Mucosa of descending colon (tissue), 3 donors: ENCODE measurements at regions not wholly inside any gene's neighbourhood (a gene's known extent, or its start where the extent isn't known, plus 50 kb on each side); places are given as distances from the start of the nearest gene placed in this dataset.
"Not testable (repeated sequence)": the region's sequence is repeated elsewhere in the genome, so short reads cannot be mapped to it uniquely, and the experiment has no call there.

Experiments used
- ATAC-seq: fragments of 200-7000 bp; cut with Tn5 transposase; one replicate; pipeline ENCODE4 v1.9.1; 2020; ENCODE audit warnings: mild to moderate bottlenecking, moderate library complexity
- DNase-seq, 3 donors: peaks; one replicate each; pipeline ENCODE4 v3.0.0-alpha.2; 2020
- H3K36me3 ChIP-seq: fragments of 200-600 bp; one replicate; pipeline ENCODE4 v1.8.0; 2021; ENCODE audit warnings: low read depth, mild to moderate bottlenecking
- H3K4me1 ChIP-seq: fragments of 200-600 bp; one replicate; pipeline ENCODE4 v1.8.0; 2021; ENCODE audit warnings: low read depth, mild to moderate bottlenecking
- H3K4me3 ChIP-seq: fragments of 200-600 bp; one replicate; pipeline ENCODE4 v1.8.0; 2021; ENCODE audit warnings: mild to moderate bottlenecking
- H3K9me3 ChIP-seq: fragments of 200-600 bp; one replicate; pipeline ENCODE4 v1.8.0; 2021; ENCODE audit warnings: mild to moderate bottlenecking
- CTCF ChIP-seq: fragments of 200-600 bp; IDR thresholded peaks from one replicate; pipeline ENCODE4 v1.8.0; 2022; ENCODE audit warnings: antibody characterized with exemption, mild to moderate bottlenecking
- intact Hi-C, 2 donors: fragments of 100-400 bp; cut with DNase I in 1 of 2; cut with micrococcal nuclease in 1 of 2; formaldehyde crosslinking; loops; one replicate each; pipeline versions ENCODE4 v1.11.0 to v1.11.1; 2022; cut with DNase I, micrococcal nuclease
- donor health status: DM: no; HTN: no; CAD: no; lungs with moderate emphysema.
- donor health status: DM: no; HTN: no; CAD: no.
- donor health status: DM: no; HTN: yes; CAD: no.

- H3K4me3 ChIP-seq, result no peak overlapping the region
- ATAC-seq, result no peak
- H3K9me3 ChIP-seq, result peaks cover 2% of the 10 kb centered on the region
- intact Hi-C loops, result no loop called here
- DNase-seq, result no peak
- H3K36me3 ChIP-seq, result no peaks in the 10 kb centered on the region
- TF ChIP-seq CTCF, result no peak
- no peaks in the 10 kb centered on the region for H3K4me1 ChIP-seq
Measured at GRCh38 chr1:100597061-100597741, 59.3 kb downstream of the GPR88 start.

GRCh38 chr1:100597784-100598183 is 59.8 kb downstream of the GPR88 start:
- TF ChIP-seq CTCF, result no peak
- Histone ChIP-seq H3K4me1 (no peaks in the 10 kb centered on the region), H3K4me3 (no peak overlapping the region), H3K9me3 (peaks cover 2% of the 10 kb centered on the region), H3K36me3 (no peaks in the 10 kb centered on the region)
- DNase-seq, result no peak
- ATAC-seq, result no peak
- intact Hi-C loops, result no loop called here

- not testable (repeated sequence) for ATAC-seq, H3K9me3 ChIP-seq, H3K4me3 ChIP-seq, H3K4me1 ChIP-seq, DNase-seq, H3K36me3 ChIP-seq
- intact Hi-C loops, result loop anchor here in 1 of 2 donors (10.0 kb wide), 1 partner anchor 264 kb away; no protein-coding TSS in a partner anchor
Measured at GRCh38 chr1:100600377-100600776, 62.4 kb downstream of the GPR88 start.

- DNase-seq, H3K4me1 ChIP-seq, H3K4me3 ChIP-seq, H3K36me3 ChIP-seq, ATAC-seq, H3K9me3 ChIP-seq: not testable (repeated sequence)
- intact Hi-C loops, result loop anchor here in 1 of 2 donors (10.0 kb wide), 1 partner anchor 263 kb away; no protein-coding TSS in a partner anchor
Measured at GRCh38 chr1:100602028-100602427, 64.1 kb downstream of the GPR88 start.

GRCh38 chr1:100604372-100604771 is 66.4 kb downstream of the GPR88 start:
- Histone ChIP-seq H3K4me1 (no peaks in the 10 kb centered on the region), H3K4me3 (no peak overlapping the region), H3K9me3 (peaks cover 4% of the 10 kb centered on the region), H3K36me3 (no peaks in the 10 kb centered on the region)
- intact Hi-C loops, result loop anchor here in 1 of 2 donors (10.0 kb wide), 1 partner anchor 260 kb away; no protein-coding TSS in a partner anchor
- TF ChIP-seq CTCF, result no peak
- DNase-seq (no peak), ATAC-seq (no peak)

GRCh38 chr1:100606438-100606837 is 68.5 kb downstream of the GPR88 start:
- Histone ChIP-seq H3K36me3 (no peaks in the 10 kb centered on the region), H3K4me3 (no peak overlapping the region), H3K4me1 (no peaks in the 10 kb centered on the region), H3K9me3 (peaks cover 2% of the 10 kb centered on the region)
- intact Hi-C loops, result loop anchor here (5.0 to 10.0 kb wide), 2 partner anchors 258 to 261 kb away; no protein-coding TSS in a partner anchor
- DNase-seq (peak in 2 of 3 donors; percentile 29 to 47), ATAC-seq (peak; percentile 53)
- TF ChIP-seq CTCF, result peak; percentile 14
